Coronary artery (tissue), 2 donors: ENCODE measurements at regions not wholly inside any gene's neighbourhood (a gene's known extent, or its start where the extent isn't known, plus 50 kb on each side); places are given as distances from the start of the nearest gene placed in this dataset.
A peak's percentile ranks its signal among the peaks of the same experiment; 100 is the strongest.

Experiments
- DNase-seq: peaks from one replicate; pipeline ENCODE4 v3.0.0-alpha.2; 2017; ENCODE audit warnings: low spot score
- H3K27ac ChIP-seq, 2 donors: fragments of 200-600 bp; sonication (generic); one replicate each; pipeline ENCODE4 v1.5.1; 2016 to 2019
- H3K4me3 ChIP-seq: fragments of 200-600 bp; sonication (generic); 2 replicates; pipeline ENCODE4 v1.5.1; 2016; ENCODE audit warnings: mild to moderate bottlenecking, moderate library complexity
- TF ChIP-seq, protein P1 (sequence below): fragments of 200-600 bp; sonication (generic); IDR thresholded peaks from one replicate; pipeline ENCODE4 v1.5.1; 2019; ENCODE audit warnings: antibody characterized with exemption

DNA sequence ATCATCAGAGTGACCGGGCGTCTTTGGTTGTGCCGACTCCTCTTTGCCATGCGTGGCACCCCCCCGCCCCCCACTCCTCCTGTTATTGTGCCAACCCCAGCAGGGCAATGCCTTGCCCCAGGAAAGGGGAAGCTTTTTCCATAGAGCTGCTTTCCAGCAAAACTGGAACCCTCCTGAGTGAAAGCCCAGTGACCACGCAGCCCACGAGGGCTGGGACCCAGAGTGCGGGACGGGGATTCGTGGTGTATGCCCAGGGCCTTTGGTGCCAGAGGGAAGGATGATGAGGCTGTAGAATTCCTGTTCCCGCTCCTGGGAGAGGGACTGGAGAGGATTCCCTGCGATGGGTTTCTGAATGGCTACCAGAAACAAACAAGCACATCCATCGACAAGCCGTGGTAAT, 116.8 kb upstream of the BACH2 start:
- no peak for DNase-seq
- peak overlapping the region; percentile 64 for H3K4me3 ChIP-seq
- TF ChIP-seq, protein P1, sequence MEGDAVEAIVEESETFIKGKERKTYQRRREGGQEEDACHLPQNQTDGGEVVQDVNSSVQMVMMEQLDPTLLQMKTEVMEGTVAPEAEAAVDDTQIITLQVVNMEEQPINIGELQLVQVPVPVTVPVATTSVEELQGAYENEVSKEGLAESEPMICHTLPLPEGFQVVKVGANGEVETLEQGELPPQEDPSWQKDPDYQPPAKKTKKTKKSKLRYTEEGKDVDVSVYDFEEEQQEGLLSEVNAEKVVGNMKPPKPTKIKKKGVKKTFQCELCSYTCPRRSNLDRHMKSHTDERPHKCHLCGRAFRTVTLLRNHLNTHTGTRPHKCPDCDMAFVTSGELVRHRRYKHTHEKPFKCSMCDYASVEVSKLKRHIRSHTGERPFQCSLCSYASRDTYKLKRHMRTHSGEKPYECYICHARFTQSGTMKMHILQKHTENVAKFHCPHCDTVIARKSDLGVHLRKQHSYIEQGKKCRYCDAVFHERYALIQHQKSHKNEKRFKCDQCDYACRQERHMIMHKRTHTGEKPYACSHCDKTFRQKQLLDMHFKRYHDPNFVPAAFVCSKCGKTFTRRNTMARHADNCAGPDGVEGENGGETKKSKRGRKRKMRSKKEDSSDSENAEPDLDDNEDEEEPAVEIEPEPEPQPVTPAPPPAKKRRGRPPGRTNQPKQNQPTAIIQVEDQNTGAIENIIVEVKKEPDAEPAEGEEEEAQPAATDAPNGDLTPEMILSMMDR = no peak
- H3K27ac ChIP-seq = no peak overlapping the region

DNA sequence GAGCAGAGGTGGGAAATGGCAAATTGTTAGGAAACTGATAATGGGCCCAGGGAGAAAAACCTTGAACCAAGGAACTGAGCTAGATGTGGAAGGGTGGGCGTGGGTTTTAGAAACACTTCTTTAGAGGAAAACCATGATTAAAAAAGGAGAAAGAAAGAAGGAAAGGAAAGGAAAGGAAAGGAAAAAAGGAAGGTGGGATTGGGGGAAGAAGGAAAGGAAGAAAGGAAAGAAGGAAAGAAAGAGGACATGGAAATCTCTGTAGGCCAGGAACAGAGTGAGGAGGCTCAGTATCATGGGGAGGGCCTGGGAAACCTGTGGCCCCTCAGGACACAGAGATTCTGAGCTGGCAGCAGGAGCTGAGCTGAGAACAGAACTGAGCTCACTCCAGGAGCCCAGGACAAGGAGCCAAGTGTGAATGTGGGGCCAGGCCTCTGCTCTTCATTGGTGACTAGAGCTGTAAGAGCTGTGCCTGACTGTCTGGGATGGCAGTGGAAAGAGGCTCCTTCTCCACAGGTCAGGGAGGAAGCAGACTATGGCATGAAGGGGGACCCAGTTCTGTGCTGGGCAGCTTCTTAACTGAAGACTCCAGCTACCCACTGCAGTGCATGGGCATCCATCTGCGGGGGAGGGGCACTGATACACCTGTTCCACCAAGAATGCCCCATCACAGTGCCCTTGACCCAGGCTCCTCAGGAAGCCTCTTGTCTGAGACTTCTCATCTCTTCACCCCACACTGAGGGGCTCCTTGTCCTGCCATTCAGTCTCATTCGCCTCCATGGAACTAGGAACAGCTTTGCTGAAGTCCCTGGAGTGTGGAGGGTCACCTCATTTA, 116.1 kb upstream of the BACH2 start:
- Histone ChIP-seq H3K27ac (no peak overlapping the region), H3K4me3 (no peak overlapping the region)
- no peak for DNase-seq
- TF ChIP-seq, protein P1 = no peak

DNA sequence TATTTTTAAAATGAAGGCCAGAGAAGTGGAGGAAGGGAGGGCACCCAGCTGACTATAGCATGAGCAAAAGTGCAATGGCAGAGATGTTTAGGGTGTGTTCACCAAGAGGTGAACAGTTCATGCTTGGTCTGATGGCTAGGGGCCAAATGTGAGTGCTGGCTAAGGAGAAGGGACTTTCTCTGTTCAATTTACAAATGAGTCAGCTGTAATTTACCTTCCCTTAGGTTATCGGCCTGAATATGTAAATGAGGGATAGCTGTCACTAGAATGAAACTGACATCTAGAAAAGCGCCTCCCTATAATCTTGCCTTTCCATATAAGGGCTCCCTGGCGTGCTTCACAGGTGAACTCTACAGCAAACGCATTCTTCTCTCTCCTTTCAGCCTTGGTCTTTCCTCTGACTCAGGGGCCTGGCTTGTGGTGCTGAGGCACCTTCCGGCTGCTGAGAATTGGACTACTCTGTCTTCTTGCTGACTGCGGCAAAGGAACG, 114.7 kb upstream of the BACH2 start:
- TF ChIP-seq, protein P1 = no peak
- no peak for DNase-seq
- H3K4me3 ChIP-seq = no peak overlapping the region
- H3K27ac ChIP-seq = no peak overlapping the region

DNA sequence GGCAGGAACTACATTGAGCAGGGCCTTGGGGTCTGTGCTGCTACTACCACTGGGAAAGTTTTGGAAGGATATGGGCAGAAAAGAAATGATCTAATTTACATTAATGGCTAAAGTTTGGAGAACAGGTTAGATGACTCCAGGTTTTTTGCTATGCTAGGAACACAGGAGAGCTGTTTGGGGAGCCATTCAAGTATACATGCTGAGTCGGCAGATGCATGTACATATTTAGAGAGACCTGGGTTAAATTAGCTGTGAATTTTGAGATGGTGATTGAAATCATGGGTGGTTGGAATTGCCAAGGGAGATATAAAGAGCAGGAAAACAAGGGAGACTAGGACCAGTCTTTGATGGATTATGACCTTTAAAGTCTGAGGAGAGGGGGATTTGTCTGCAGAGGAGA, 113.1 kb upstream of the BACH2 start:
- TF ChIP-seq, protein P1 = no peak
- DNase-seq = no peak
- H3K4me3 ChIP-seq = no peak overlapping the region
- no peak overlapping the region for H3K27ac ChIP-seq

DNA sequence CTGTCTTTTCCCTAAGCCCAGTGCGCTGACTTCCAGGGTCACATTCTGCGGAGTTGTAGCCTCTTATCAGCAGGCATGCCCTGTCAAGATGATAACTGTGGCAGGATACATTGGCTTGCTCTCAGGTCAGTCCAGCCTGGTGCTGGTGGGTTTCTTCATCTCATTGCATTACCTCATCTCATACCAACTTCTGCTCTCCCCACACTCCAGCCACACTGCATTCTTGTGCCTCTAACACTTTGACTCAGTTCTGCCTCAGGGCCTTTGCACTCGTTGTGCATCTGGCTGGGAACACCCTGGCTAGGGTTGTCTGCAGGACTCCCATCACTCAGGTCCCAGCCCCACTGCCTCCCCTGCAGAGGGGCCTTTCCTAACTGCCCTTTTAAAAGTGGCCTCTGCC, 110.3 kb upstream of the BACH2 start:
- TF ChIP-seq, protein P1 = no peak
- Histone ChIP-seq H3K27ac (no peak overlapping the region), H3K4me3 (no peak overlapping the region)
- DNase-seq = no peak

DNA sequence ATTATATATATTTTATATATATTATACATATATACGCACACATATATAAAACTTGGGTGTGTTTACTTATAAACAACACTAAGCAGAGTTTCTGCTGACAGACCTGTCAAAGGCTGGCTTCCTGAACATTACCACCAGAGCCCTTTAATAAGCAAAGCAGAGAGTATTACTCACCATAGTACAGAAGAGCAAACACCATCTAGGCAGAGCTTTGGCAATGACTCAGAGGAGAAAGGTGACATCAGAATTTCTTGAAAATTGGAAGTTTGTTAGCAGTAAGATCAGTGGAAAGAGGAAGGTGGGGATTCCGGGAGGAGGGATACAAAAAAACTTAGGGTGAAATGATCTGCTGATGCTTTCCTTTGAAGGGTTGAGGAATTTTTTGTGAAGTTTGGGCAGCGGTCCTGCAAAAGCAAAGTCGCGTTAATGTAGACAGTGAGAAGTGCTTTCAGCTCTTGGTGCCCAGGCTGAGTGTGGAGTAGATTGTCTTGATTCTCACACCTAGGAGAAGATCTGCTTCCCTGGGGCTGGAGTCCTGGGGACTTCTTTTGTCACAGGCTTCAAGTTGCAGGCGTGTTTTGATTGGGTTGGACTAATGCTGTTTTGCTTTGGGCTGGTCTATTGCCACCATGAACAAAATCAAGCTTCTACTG, 109.6 kb upstream of the BACH2 start:
- no peak overlapping the region for H3K4me3 ChIP-seq
- TF ChIP-seq, protein P1 = no peak
- no peak for DNase-seq
- no peak overlapping the region for H3K27ac ChIP-seq
